SH-SY5Y (cell line): ENCODE measurements at regions not wholly inside any gene's neighbourhood (a gene's known extent, or its start where the extent isn't known, plus 50 kb on each side); places are given as distances from the start of the nearest gene placed in this dataset.

Experiments
- GATA2 ChIP-seq: IDR thresholded peaks from 2 replicates; pipeline ENCODE4 v1.6.1; 2011; ENCODE audit warnings: mild to moderate bottlenecking, low read depth, low read length
- GATA3 ChIP-seq: IDR thresholded peaks from 2 replicates; pipeline ENCODE4 v1.6.1; 2011; ENCODE audit warnings: low read depth, mild to moderate bottlenecking, low read length, moderate library complexity

GRCh38 chr4:52199574-52200338 lies 148.7 kb downstream of the SPATA18 start:
- no peak for TF ChIP-seq GATA2
- no peak for TF ChIP-seq GATA3
